ENCODE measurements at regions not wholly inside any gene's neighbourhood (a gene's known extent, or its start where the extent isn't known, plus 50 kb on each side); places are given as distances from the start of the nearest gene placed in this dataset.

GRCh38 chrX:121975671-121976070, 928.3 kb downstream of the GLUD2 start:
- Histone ChIP-seq H3K9me3 (ENCODE audit: control insufficient read depth, low read depth, low read length) (no peaks in the 10 kb centered on the region), H3K27ac (ENCODE audit: low read length) (no peak overlapping the region)
- whole genome bisulfite sequencing (ENCODE audit: insufficient coverage, low lambda C conversion rate), result no CpG with 5 or more reads among the region's 2 CpGs

DNA sequence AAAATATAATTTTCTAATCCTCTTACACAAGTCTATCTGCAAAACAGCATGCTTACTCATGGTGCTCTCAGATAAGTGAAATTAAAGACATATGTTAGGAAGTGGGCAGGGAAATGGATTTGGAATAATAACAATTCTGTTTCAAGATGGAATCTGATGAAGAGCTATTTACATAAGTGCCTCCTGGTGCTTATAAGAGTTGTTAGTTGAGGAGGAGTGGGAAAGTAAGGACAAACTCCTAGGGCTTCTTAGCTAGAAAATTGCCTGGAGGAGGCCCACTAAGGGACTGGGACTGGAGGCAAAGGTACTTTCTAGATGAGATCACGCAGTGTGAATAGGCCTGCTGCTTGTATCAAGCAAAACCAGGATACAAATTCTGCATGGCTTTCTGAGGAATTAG, 939.8 kb downstream of the GLUD2 start:
- Histone ChIP-seq H3K27ac (ENCODE audit: low read length) (no peak overlapping the region), H3K4me1 (ENCODE audit: control insufficient read depth, insufficient read depth, low read length) (no peaks in the 10 kb centered on the region), H3K9me3 (ENCODE audit: control insufficient read depth, low read depth, low read length) (no peaks in the 10 kb centered on the region), H3K4me3 (ENCODE audit: low read length) (no peak overlapping the region), H3K36me3 (ENCODE audit: control insufficient read depth, insufficient read depth, low read length) (no peaks in the 10 kb centered on the region), H3K27me3 (ENCODE audit: control insufficient read depth, insufficient read depth, low read length) (no peaks in the 10 kb centered on the region)
- WGBS (ENCODE audit: insufficient coverage, low lambda C conversion rate), result no CpG with 5 or more reads among the region's 1 CpG
- no peak for DNase-seq

More at GRCh38 chrX:121975671-121976070, 928.3 kb downstream of the GLUD2 start:
- Histone ChIP-seq H3K4me1 (ENCODE audit: control insufficient read depth, insufficient read depth, low read length) (no peaks in the 10 kb centered on the region), H3K27me3 (ENCODE audit: control insufficient read depth, insufficient read depth, low read length) (no peaks in the 10 kb centered on the region), H3K36me3 (ENCODE audit: control insufficient read depth, insufficient read depth, low read length) (no peaks in the 10 kb centered on the region), H3K4me3 (ENCODE audit: low read length) (no peak overlapping the region)
- DNase-seq, result no peak

DNA sequence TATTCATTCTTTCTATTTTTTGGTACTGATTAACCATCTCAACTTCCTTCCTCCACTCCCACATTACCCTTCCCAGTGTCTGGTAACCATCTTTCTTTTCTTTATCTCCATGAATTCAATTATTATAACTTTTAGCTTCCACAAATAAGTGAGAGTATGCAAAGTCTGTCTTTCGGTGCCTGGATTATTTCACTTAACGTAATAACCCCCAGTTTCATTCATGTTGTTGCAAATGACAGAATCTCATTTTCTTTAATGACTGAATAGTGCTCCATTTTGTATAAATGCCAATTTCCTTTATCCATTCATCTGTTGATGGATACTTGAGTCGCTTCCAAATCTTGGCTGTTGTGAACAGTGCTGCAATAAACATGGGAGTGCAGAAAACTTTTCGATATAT, 940.4 kb downstream of the GLUD2 start:
- H3K9me3 ChIP-seq (ENCODE audit: control insufficient read depth, low read depth, low read length), result no peaks in the 10 kb centered on the region
- no peak overlapping the region for H3K27ac ChIP-seq (ENCODE audit: low read length)
- no CpG with 5 or more reads among the region's 4 CpGs for WGBS (ENCODE audit: insufficient coverage, low lambda C conversion rate)
- no peak overlapping the region for H3K4me3 ChIP-seq (ENCODE audit: low read length)
- H3K27me3 ChIP-seq (ENCODE audit: control insufficient read depth, insufficient read depth, low read length), result no peaks in the 10 kb centered on the region
- H3K36me3 ChIP-seq (ENCODE audit: control insufficient read depth, insufficient read depth, low read length), result no peaks in the 10 kb centered on the region
- no peak for DNase-seq
- H3K4me1 ChIP-seq (ENCODE audit: control insufficient read depth, insufficient read depth, low read length), result no peaks in the 10 kb centered on the region

- no peak overlapping the region for H3K27ac ChIP-seq (ENCODE audit: low read length)
- H3K36me3 ChIP-seq (ENCODE audit: control insufficient read depth, insufficient read depth, low read length), result no peaks in the 10 kb centered on the region
- no peak overlapping the region for H3K4me3 ChIP-seq (ENCODE audit: low read length)
- no CpG with 5 or more reads among the region's 10 CpGs for WGBS (ENCODE audit: insufficient coverage, low lambda C conversion rate)
- H3K4me1 ChIP-seq (ENCODE audit: control insufficient read depth, insufficient read depth, low read length), result no peaks in the 10 kb centered on the region
- H3K9me3 ChIP-seq (ENCODE audit: control insufficient read depth, low read depth, low read length), result no peaks in the 10 kb centered on the region
- DNase-seq, result no peak
- H3K27me3 ChIP-seq (ENCODE audit: control insufficient read depth, insufficient read depth, low read length), result no peaks in the 10 kb centered on the region
Measured at GRCh38 chrX:122004127-122004526, 956.7 kb downstream of the GLUD2 start.

DNA sequence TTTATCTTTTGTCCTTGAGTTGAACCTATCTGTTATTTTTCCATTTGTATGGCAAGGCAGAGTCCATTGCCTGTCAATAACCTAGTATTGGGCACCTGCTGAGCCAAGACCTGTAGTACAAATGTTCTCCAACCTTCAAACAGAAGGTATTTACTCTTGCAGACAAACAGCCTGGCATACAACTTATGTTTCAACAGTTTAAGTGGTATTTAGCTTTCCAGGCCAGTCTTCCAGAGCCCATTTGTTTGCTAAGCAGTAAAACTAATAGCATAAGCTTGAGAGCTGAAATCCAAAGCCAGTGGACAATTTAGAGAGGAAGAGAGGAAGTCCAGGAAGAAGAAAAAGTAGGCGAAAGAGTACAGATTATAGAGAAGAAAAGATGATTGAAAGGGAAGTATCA, 979.3 kb downstream of the GLUD2 start:
- no CpG with 5 or more reads among the region's 1 CpG for WGBS (ENCODE audit: insufficient coverage, low lambda C conversion rate)
- no peak for DNase-seq
- no peaks in the 10 kb centered on the region for H3K27me3 ChIP-seq (ENCODE audit: control insufficient read depth, insufficient read depth, low read length)

DNA sequence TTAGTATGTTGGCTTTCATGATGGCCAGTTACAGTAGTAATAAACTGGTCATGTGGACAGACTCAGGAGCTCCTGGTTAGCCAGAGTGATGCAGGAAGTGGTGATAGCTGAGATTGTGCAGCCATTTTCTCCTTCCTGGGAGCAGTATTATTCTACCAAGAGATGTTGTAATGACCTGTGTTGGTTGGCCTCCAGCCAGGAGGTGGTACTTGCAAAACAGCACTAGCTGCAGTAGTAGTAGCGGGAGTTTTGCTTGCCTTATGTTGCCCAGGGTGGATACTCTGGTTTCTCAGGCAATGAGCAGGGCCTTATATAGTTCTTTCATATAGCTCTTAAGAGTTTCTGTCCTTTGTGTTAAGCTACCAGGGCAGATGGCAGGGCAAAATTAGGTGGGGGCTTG, 998.8 kb downstream of the GLUD2 start:
- Histone ChIP-seq H3K36me3 (ENCODE audit: control insufficient read depth, insufficient read depth, low read length) (no peaks in the 10 kb centered on the region), H3K4me3 (ENCODE audit: low read length) (no peak overlapping the region)
- no CpG with 5 or more reads among the region's 1 CpG for WGBS (ENCODE audit: insufficient coverage, low lambda C conversion rate)

More for the DNA sequence above, 979.3 kb downstream of the GLUD2 start:
- Histone ChIP-seq H3K36me3 (ENCODE audit: control insufficient read depth, insufficient read depth, low read length) (no peaks in the 10 kb centered on the region), H3K4me3 (ENCODE audit: low read length) (no peak overlapping the region), H3K4me1 (ENCODE audit: control insufficient read depth, insufficient read depth, low read length) (no peaks in the 10 kb centered on the region), H3K27ac (ENCODE audit: low read length) (no peak overlapping the region), H3K9me3 (ENCODE audit: control insufficient read depth, low read depth, low read length) (no peaks in the 10 kb centered on the region)

DNA sequence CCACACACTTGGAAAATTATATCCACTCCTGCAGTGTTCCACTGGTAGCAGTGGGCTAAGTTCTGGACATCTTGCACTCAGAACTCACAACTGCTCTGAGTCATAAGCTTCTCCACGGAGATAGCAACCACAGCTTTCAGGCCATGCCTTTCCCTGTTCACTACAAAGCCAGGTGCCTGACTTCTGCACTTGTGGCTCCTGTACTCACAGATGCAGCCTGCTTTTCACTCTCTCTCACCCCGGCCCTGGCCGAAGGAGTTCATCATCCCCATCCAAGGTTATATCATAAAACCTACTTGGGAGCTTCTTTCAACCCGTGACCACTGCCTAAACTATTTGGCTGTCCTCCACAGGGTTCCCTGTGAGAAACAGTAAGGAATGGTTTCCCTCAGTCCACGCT, 999.4 kb downstream of the GLUD2 start:
- DNase-seq, result no peak
- Histone ChIP-seq H3K4me1 (ENCODE audit: control insufficient read depth, insufficient read depth, low read length) (no peaks in the 10 kb centered on the region), H3K9me3 (ENCODE audit: control insufficient read depth, low read depth, low read length) (no peaks in the 10 kb centered on the region), H3K27me3 (ENCODE audit: control insufficient read depth, insufficient read depth, low read length) (no peaks in the 10 kb centered on the region), H3K36me3 (ENCODE audit: control insufficient read depth, insufficient read depth, low read length) (no peaks in the 10 kb centered on the region), H3K4me3 (ENCODE audit: low read length) (no peak overlapping the region), H3K27ac (ENCODE audit: low read length) (no peak overlapping the region)
- no CpG with 5 or more reads among the region's 5 CpGs for WGBS (ENCODE audit: insufficient coverage, low lambda C conversion rate)

More for the DNA sequence above, 998.8 kb downstream of the GLUD2 start:
- Histone ChIP-seq H3K4me1 (ENCODE audit: control insufficient read depth, insufficient read depth, low read length) (no peaks in the 10 kb centered on the region), H3K9me3 (ENCODE audit: control insufficient read depth, low read depth, low read length) (no peaks in the 10 kb centered on the region), H3K27ac (ENCODE audit: low read length) (no peak overlapping the region), H3K27me3 (ENCODE audit: control insufficient read depth, insufficient read depth, low read length) (no peaks in the 10 kb centered on the region)
- DNase-seq, result no peak

DNA sequence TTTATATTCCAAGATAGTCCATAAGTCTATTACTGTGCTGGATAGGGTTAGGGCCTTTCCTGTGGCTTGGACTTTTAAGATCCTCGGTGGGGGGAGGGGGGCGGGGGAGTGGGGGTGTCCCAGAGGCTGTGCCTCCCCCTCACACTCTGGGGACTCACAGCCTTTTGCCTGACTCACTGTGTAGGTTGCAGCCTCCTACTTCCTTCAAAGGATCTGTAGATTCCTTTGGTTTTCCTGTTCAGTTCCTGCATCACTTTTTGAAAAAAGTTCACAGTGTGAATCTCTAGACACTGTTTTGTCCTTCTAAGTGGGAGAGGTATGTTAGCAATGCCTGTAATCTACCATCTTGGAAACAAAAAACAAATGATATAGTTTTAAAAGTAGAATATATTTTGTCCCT, 999.9 kb downstream of the GLUD2 start:
- no CpG with 5 or more reads among the region's 2 CpGs for WGBS (ENCODE audit: insufficient coverage, low lambda C conversion rate)
- no peaks in the 10 kb centered on the region for H3K9me3 ChIP-seq (ENCODE audit: control insufficient read depth, low read depth, low read length)
- H3K27me3 ChIP-seq (ENCODE audit: control insufficient read depth, insufficient read depth, low read length), result no peaks in the 10 kb centered on the region

GRCh38 chrX:122055460-122055859, 1008.0 kb downstream of the GLUD2 start:
- no peaks in the 10 kb centered on the region for H3K4me1 ChIP-seq (ENCODE audit: control insufficient read depth, insufficient read depth, low read length)
- H3K27ac ChIP-seq (ENCODE audit: low read length), result no peak overlapping the region
- no peak overlapping the region for H3K4me3 ChIP-seq (ENCODE audit: low read length)
- DNase-seq, result no peak
- no peaks in the 10 kb centered on the region for H3K36me3 ChIP-seq (ENCODE audit: control insufficient read depth, insufficient read depth, low read length)
- H3K9me3 ChIP-seq (ENCODE audit: control insufficient read depth, low read depth, low read length), result no peaks in the 10 kb centered on the region
- H3K27me3 ChIP-seq (ENCODE audit: control insufficient read depth, insufficient read depth, low read length), result no peaks in the 10 kb centered on the region
- WGBS (ENCODE audit: insufficient coverage, low lambda C conversion rate), result 80% methylated on average over 1 of the region's 2 CpGs

More for the DNA sequence above, 999.9 kb downstream of the GLUD2 start:
- Histone ChIP-seq H3K36me3 (ENCODE audit: control insufficient read depth, insufficient read depth, low read length) (no peaks in the 10 kb centered on the region), H3K4me3 (ENCODE audit: low read length) (no peak overlapping the region), H3K4me1 (ENCODE audit: control insufficient read depth, insufficient read depth, low read length) (no peaks in the 10 kb centered on the region), H3K27ac (ENCODE audit: low read length) (no peak overlapping the region)
- no peak for DNase-seq

DNA sequence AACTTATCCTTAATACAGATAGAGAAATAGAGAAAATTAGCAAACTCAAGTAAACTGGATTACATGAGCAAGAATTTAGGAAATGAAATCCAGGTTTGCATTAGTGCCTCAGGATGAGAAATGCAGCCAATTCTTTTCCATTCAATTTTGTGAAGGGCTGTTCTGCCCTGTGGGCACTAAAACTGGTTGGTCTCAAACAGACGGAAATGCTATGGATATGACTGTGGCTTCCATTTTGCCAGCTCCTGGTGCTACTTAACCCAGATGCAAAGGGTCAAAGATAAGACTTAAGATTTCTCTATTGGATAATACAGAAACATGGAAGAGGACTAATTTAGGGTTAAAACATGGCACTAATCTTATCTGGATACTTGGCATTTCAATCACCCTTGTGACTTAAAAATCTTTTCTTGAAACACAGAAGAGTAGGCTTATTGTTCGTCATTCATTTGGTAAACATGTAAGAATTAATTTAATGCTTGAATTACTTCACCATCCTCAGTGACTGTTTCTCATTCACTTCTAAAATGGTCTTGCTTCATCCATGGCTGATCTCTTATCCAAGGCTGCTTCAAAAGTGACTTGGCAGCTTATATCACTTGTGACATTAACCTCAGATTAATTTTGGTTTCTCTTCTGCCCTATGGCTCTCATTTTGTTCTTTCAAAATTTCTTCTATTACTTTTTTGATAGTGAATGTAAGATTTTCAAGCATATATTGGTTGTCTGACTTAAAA, 1008.7 kb downstream of the GLUD2 start:
- no peak for DNase-seq
- no peaks in the 10 kb centered on the region for H3K9me3 ChIP-seq (ENCODE audit: control insufficient read depth, low read depth, low read length)
- no peaks in the 10 kb centered on the region for H3K36me3 ChIP-seq (ENCODE audit: control insufficient read depth, insufficient read depth, low read length)
- H3K4me3 ChIP-seq (ENCODE audit: low read length), result no peak overlapping the region
- no peaks in the 10 kb centered on the region for H3K27me3 ChIP-seq (ENCODE audit: control insufficient read depth, insufficient read depth, low read length)
- WGBS (ENCODE audit: insufficient coverage, low lambda C conversion rate), result no CpG with 5 or more reads among the region's 2 CpGs
- H3K4me1 ChIP-seq (ENCODE audit: control insufficient read depth, insufficient read depth, low read length), result no peaks in the 10 kb centered on the region
- no peak overlapping the region for H3K27ac ChIP-seq (ENCODE audit: low read length)

GRCh38 chrX:122076241-122076640, 1028.8 kb downstream of the GLUD2 start:
- Histone ChIP-seq H3K36me3 (ENCODE audit: control insufficient read depth, insufficient read depth, low read length) (no peaks in the 10 kb centered on the region), H3K9me3 (ENCODE audit: control insufficient read depth, low read depth, low read length) (no peaks in the 10 kb centered on the region), H3K27ac (ENCODE audit: low read length) (no peak overlapping the region), H3K4me3 (ENCODE audit: low read length) (no peak overlapping the region), H3K4me1 (ENCODE audit: control insufficient read depth, insufficient read depth, low read length) (no peaks in the 10 kb centered on the region), H3K27me3 (ENCODE audit: control insufficient read depth, insufficient read depth, low read length) (no peaks in the 10 kb centered on the region)
- 20% methylated on average over 1 of the region's 1 CpG for WGBS (ENCODE audit: insufficient coverage, low lambda C conversion rate)
- DNase-seq, result no peak

All from large intestine (tissue), 3 donors.